GM23338 (cell line): ENCODE measurements at regions not wholly inside any gene's neighbourhood (a gene's known extent, or its start where the extent isn't known, plus 50 kb on each side); places are given as distances from the start of the nearest gene placed in this dataset.

Experiments
- EZH2 ChIP-seq: fragments of 200-600 bp; sonication (generic); IDR thresholded peaks from one replicate; pipeline ENCODE4 v1.8.0; 2017; ENCODE audit warnings: antibody characterized with exemption, mild to moderate bottlenecking, low read depth; ENCODE audit not compliant: unreplicated experiment
- TF ChIP-seq, protein P1 (sequence below), 2 experiments: fragments of 200-600 bp in 1 of 2; sonication (generic) in 1 of 2; conservative IDR thresholded peaks; 2 replicates each; pipeline versions ENCODE4 v1.5.1 to v1.6.1; 2016 to 2017; ENCODE audit warnings: antibody characterized with exemption in 2 of 2, low read depth in 2 of 2, mild to moderate bottlenecking in 2 of 2, moderate library complexity in 1 of 2
- TF ChIP-seq, protein P2 (sequence below): IDR thresholded peaks from one replicate; pipeline ENCODE4 v1.6.1; 2018; ENCODE audit warnings: antibody characterized with exemption; ENCODE audit not compliant: unreplicated experiment

DNA sequence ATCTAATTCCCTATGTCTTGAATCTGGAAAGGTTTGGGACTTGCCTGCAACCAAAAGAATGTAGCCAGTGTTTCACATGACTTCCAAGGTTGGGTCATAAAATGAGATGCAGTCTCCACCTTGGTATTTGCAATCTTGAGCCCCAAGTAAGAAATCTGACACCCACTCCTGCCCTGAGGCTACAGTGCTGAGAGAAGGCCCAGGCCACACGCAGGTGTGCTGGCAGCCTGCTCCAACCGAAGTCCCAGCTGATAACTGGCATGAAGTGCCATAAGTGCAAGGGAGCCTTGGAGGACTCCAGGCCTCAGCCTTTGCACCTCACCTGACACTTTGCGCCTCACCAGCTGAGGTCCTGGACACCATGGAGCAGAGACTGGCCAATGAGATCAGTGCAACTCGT lies 182.7 kb downstream of the ANAPC1 start:
- TF ChIP-seq, protein P1, sequence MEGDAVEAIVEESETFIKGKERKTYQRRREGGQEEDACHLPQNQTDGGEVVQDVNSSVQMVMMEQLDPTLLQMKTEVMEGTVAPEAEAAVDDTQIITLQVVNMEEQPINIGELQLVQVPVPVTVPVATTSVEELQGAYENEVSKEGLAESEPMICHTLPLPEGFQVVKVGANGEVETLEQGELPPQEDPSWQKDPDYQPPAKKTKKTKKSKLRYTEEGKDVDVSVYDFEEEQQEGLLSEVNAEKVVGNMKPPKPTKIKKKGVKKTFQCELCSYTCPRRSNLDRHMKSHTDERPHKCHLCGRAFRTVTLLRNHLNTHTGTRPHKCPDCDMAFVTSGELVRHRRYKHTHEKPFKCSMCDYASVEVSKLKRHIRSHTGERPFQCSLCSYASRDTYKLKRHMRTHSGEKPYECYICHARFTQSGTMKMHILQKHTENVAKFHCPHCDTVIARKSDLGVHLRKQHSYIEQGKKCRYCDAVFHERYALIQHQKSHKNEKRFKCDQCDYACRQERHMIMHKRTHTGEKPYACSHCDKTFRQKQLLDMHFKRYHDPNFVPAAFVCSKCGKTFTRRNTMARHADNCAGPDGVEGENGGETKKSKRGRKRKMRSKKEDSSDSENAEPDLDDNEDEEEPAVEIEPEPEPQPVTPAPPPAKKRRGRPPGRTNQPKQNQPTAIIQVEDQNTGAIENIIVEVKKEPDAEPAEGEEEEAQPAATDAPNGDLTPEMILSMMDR (conservative IDR thresholded peaks at IDR 0.05; ENCODE audit: low read depth in 2 of 2), result no peak
- TF ChIP-seq, protein P2, sequence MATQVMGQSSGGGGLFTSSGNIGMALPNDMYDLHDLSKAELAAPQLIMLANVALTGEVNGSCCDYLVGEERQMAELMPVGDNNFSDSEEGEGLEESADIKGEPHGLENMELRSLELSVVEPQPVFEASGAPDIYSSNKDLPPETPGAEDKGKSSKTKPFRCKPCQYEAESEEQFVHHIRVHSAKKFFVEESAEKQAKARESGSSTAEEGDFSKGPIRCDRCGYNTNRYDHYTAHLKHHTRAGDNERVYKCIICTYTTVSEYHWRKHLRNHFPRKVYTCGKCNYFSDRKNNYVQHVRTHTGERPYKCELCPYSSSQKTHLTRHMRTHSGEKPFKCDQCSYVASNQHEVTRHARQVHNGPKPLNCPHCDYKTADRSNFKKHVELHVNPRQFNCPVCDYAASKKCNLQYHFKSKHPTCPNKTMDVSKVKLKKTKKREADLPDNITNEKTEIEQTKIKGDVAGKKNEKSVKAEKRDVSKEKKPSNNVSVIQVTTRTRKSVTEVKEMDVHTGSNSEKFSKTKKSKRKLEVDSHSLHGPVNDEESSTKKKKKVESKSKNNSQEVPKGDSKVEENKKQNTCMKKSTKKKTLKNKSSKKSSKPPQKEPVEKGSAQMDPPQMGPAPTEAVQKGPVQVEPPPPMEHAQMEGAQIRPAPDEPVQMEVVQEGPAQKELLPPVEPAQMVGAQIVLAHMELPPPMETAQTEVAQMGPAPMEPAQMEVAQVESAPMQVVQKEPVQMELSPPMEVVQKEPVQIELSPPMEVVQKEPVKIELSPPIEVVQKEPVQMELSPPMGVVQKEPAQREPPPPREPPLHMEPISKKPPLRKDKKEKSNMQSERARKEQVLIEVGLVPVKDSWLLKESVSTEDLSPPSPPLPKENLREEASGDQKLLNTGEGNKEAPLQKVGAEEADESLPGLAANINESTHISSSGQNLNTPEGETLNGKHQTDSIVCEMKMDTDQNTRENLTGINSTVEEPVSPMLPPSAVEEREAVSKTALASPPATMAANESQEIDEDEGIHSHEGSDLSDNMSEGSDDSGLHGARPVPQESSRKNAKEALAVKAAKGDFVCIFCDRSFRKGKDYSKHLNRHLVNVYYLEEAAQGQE, result no peak
- TF ChIP-seq EZH2, result no peak
